ENCODE measurements at regions not wholly inside any gene's neighbourhood (a gene's known extent, or its start where the extent isn't known, plus 50 kb on each side); places are given as distances from the start of the nearest gene placed in this dataset.

- TF ChIP-seq BCL3 (IDR thresholded peaks at IDR 0.05) (no peak), CTCF (IDR thresholded peaks at IDR 0.05) (no peak), CBX8 (IDR thresholded peaks at IDR 0.05) (no peak), REST (IDR thresholded peaks at IDR 0.05) (no peak), CHD4 (IDR thresholded peaks at IDR 0.05; ENCODE audit: borderline replicate concordance) (no peak), JUN (IDR thresholded peaks at IDR 0.05) (no peak), NR3C1 (IDR thresholded peaks at IDR 0.05) (no peak)
Measured at GRCh38 chr12:72777806-72778205, 505.6 kb downstream of the TRHDE start.

All from A549 (cell line).